Astrocyte (in vitro differentiated cells and primary cell): ENCODE measurements at regions not wholly inside any gene's neighbourhood (a gene's known extent, or its start where the extent isn't known, plus 50 kb on each side); places are given as distances from the start of the nearest gene placed in this dataset.
A peak's percentile ranks its signal among the peaks of the same experiment; 100 is the strongest.

Experiments
- DNase-seq: peaks from one replicate; pipeline ENCODE4 v3.0.0-alpha.2; 2010; ENCODE audit warnings: low read depth
- FAIRE-seq: peaks from 2 replicates; lab custom pipeline; 2011; peaks lifted over from hg19 to GRCh38; lab: Jason Lieb, UNC
- H2AFZ ChIP-seq: 2 replicates; pipeline ENCODE4 v1.6.0; 2012; ENCODE audit warnings: low read depth, low read length, inconsistent platforms
- H3K27ac ChIP-seq: 2 replicates; pipeline ENCODE4 v1.5.1; 2011; ENCODE audit warnings: low read depth, low read length, inconsistent platforms
- H3K27me3 ChIP-seq: 2 replicates; pipeline ENCODE4 v1.6.0; 2011; ENCODE audit warnings: low read length, inconsistent platforms; ENCODE audit not compliant: insufficient read depth
- H3K36me3 ChIP-seq: 2 replicates; pipeline ENCODE4 v1.5.1; 2011; ENCODE audit warnings: low read length, inconsistent platforms; ENCODE audit not compliant: insufficient read depth
- H3K4me1 ChIP-seq: 2 replicates; pipeline ENCODE4 v1.5.1; 2011; ENCODE audit warnings: low read length, inconsistent platforms; ENCODE audit not compliant: insufficient read depth
- H3K4me2 ChIP-seq: 2 replicates; pipeline ENCODE4 v1.6.0; 2012; ENCODE audit warnings: low read length, inconsistent platforms
- H3K4me3 ChIP-seq: 2 replicates; pipeline ENCODE4 v1.5.1; 2011; ENCODE audit warnings: low read depth, mild to moderate bottlenecking, low read length, inconsistent platforms; ENCODE audit not compliant: insufficient read depth
- H3K79me2 ChIP-seq: 2 replicates; pipeline ENCODE4 v1.6.0; 2012; ENCODE audit warnings: mild to moderate bottlenecking, low read length, inconsistent platforms; ENCODE audit not compliant: insufficient read depth
- H3K9ac ChIP-seq: 2 replicates; pipeline ENCODE4 v1.6.0; 2012; ENCODE audit warnings: mild to moderate bottlenecking, low read length, inconsistent platforms
- H3K9me3 ChIP-seq: 2 replicates; pipeline ENCODE4 v1.5.1; 2012; ENCODE audit warnings: low read depth, mild to moderate bottlenecking, low read length, inconsistent platforms; ENCODE audit not compliant: insufficient read depth
- H4K20me1 ChIP-seq: 2 replicates; pipeline ENCODE4 v1.6.0; 2012; ENCODE audit warnings: low read length, inconsistent platforms; ENCODE audit not compliant: insufficient read depth
- H3K27ac Mint-ChIP-seq: one replicate; pipeline ENCODE4 v1.8.0; 2021; ENCODE audit warnings: mild to moderate bottlenecking, mixed read lengths; ENCODE audit not compliant: unreplicated experiment
- H3K27me3 Mint-ChIP-seq: one replicate; pipeline ENCODE4 v1.8.0; 2021; ENCODE audit warnings: low read depth, mixed read lengths; ENCODE audit not compliant: unreplicated experiment
- H3K36me3 Mint-ChIP-seq: one replicate; pipeline ENCODE4 v1.8.0; 2021; ENCODE audit warnings: low read depth, mixed read lengths; ENCODE audit not compliant: unreplicated experiment
- H3K4me1 Mint-ChIP-seq: one replicate; pipeline ENCODE4 v1.8.0; 2021; ENCODE audit warnings: low read depth, mixed read lengths; ENCODE audit not compliant: unreplicated experiment
- H3K4me3 Mint-ChIP-seq: one replicate; pipeline ENCODE4 v1.8.0; 2021; ENCODE audit warnings: mild to moderate bottlenecking, moderate library complexity, mixed read lengths; ENCODE audit not compliant: unreplicated experiment
- H3K9me3 Mint-ChIP-seq: one replicate; pipeline ENCODE4 v1.8.0; 2021; ENCODE audit warnings: mild to moderate bottlenecking, mixed read lengths; ENCODE audit not compliant: unreplicated experiment
- EZH2 ChIP-seq: IDR thresholded peaks from 2 replicates; pipeline ENCODE4 v1.6.1; 2012; ENCODE audit warnings: mild to moderate bottlenecking, low read length, inconsistent platforms; ENCODE audit not compliant: insufficient read depth
- TF ChIP-seq, protein P1 (sequence below): IDR thresholded peaks from 2 replicates; pipeline ENCODE4 v1.5.1; 2011; ENCODE audit warnings: low read depth, mild to moderate bottlenecking, inconsistent platforms, low read length, moderate library complexity; ENCODE audit not compliant: insufficient read depth

DNA sequence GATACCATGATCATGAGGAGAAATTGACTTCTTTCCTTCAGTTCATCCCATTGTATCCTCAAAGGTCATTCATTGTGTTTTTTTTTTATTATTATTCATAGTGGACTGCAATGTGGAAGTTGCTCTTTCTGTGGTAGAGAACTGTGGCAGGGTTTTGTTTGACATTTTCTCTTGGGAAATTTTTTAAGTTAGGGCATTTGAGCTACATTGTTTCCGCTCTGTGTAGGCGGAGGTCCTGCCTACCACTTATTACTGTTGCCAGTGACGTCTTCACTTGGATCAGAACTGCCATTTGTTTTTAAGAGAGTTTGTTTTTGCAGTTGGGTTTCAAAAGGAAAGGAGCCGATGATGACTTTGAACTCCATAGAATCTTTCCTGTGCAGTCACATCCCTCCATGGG, 287.4 kb upstream of the FMN2 start:
- H3K79me2 ChIP-seq, result no peaks in the 10 kb centered on the region
- no peaks in the 10 kb centered on the region for H3K27me3 Mint-ChIP-seq
- H4K20me1 ChIP-seq, result no peaks in the 10 kb centered on the region
- H3K4me2 ChIP-seq, result no peak overlapping the region
- no peaks in the 10 kb centered on the region for H3K36me3 ChIP-seq
- H3K4me3 Mint-ChIP-seq, result no peak overlapping the region
- no peaks in the 10 kb centered on the region for H3K4me1 Mint-ChIP-seq
- FAIRE-seq, result no peak
- DNase-seq, result no peak
- no peak overlapping the region for H3K4me3 ChIP-seq
- H3K27ac ChIP-seq, result no peak overlapping the region
- no peaks in the 10 kb centered on the region for H3K36me3 Mint-ChIP-seq
- H3K9me3 ChIP-seq, result no peaks in the 10 kb centered on the region
- no peaks in the 10 kb centered on the region for H3K4me1 ChIP-seq
- no peak overlapping the region for H3K27ac Mint-ChIP-seq
- H2AFZ ChIP-seq, result no peak overlapping the region
- no peak overlapping the region for H3K9ac ChIP-seq
- H3K27me3 ChIP-seq, result no peaks in the 10 kb centered on the region
- TF ChIP-seq, protein P1, sequence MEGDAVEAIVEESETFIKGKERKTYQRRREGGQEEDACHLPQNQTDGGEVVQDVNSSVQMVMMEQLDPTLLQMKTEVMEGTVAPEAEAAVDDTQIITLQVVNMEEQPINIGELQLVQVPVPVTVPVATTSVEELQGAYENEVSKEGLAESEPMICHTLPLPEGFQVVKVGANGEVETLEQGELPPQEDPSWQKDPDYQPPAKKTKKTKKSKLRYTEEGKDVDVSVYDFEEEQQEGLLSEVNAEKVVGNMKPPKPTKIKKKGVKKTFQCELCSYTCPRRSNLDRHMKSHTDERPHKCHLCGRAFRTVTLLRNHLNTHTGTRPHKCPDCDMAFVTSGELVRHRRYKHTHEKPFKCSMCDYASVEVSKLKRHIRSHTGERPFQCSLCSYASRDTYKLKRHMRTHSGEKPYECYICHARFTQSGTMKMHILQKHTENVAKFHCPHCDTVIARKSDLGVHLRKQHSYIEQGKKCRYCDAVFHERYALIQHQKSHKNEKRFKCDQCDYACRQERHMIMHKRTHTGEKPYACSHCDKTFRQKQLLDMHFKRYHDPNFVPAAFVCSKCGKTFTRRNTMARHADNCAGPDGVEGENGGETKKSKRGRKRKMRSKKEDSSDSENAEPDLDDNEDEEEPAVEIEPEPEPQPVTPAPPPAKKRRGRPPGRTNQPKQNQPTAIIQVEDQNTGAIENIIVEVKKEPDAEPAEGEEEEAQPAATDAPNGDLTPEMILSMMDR, result no peak
- no peak for TF ChIP-seq EZH2
- H3K9me3 Mint-ChIP-seq, result no peaks in the 10 kb centered on the region

DNA sequence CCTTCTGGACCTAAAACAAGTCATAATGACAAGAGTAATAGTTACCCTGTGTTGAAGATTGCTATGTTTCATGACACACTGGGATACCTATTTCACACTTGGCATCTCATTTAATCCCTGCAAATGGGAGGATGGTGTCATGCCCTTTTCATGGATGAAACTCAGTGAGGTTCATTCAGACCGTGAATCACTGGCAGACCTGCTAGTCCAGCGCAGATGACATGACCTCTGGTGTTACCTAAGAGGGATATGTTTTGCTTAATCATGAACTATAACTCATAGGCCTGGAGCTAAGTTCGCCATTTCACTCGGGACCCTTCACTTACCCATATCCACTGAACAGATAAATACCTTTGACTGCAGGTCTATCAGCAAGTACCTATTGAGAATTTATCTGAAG, 286.6 kb upstream of the FMN2 start:
- no peak for TF ChIP-seq EZH2
- TF ChIP-seq, protein P1, result no peak
- Mint-ChIP-seq H3K36me3 (no peaks in the 10 kb centered on the region), H3K27me3 (no peaks in the 10 kb centered on the region), H3K9me3 (no peaks in the 10 kb centered on the region), H3K27ac (no peak overlapping the region), H3K4me1 (no peaks in the 10 kb centered on the region), H3K4me3 (no peak overlapping the region)
- H3K9ac ChIP-seq, result no peak overlapping the region
- no peak for DNase-seq
- no peak overlapping the region for H3K4me2 ChIP-seq
- no peaks in the 10 kb centered on the region for H4K20me1 ChIP-seq
- H2AFZ ChIP-seq, result no peak overlapping the region
- no peaks in the 10 kb centered on the region for H3K79me2 ChIP-seq
- H3K27me3 ChIP-seq, result no peaks in the 10 kb centered on the region
- H3K27ac ChIP-seq, result no peak overlapping the region
- no peaks in the 10 kb centered on the region for H3K9me3 ChIP-seq
- no peaks in the 10 kb centered on the region for H3K36me3 ChIP-seq
- H3K4me1 ChIP-seq, result peaks cover 3% of the 10 kb centered on the region
- H3K4me3 ChIP-seq, result no peak overlapping the region
- no peak for FAIRE-seq

DNA sequence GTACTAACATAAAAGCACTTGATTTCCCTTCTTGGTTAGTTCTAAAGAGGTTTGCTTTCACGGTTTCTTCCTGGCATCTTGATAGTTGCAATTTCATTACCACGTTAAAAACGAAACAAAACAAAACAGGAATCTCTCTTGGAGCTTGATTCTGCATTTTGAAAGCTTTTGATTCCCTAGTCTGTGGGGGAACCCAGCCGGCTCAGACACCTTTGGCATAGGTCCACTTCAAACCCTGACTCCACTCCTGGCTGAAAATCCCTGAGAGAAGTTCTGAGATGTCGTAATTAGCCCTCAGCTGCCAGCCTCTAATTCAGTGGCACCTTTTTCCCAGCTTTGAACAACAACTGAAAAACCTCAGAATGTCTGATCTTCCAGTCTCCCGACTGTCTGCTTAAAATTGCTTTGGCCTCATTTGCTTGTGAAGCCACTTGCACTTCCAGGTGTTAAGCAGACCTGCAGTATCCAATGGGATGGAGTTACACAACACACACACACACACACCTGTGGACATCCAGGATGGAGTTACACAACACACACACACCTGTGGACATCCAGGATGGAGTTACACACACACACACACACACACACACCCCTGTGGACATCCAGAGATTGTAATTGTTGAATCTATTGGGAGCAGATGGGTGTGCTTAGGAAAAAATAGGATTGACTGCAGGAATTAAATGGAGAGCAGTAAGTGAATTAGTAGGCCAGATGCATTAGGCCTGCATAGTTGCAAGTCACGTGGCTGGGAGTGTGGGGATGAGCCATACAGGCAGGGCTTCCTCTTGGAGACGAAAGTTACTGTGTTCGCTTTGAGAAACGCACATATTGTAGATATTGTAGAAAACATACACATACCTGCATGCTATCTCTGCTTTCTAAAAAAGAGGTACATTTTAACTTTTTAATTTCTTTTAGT, 285.6 kb upstream of the FMN2 start:
- H3K4me1 ChIP-seq, result peaks cover 4% of the 10 kb centered on the region
- Mint-ChIP-seq H3K27me3 (no peaks in the 10 kb centered on the region), H3K36me3 (no peaks in the 10 kb centered on the region), H3K4me1 (peaks cover 3% of the 10 kb centered on the region), H3K27ac (no peak overlapping the region), H3K9me3 (no peaks in the 10 kb centered on the region), H3K4me3 (no peak overlapping the region)
- H2AFZ ChIP-seq, result no peak overlapping the region
- H3K79me2 ChIP-seq, result no peaks in the 10 kb centered on the region
- DNase-seq, result no peak
- H3K27me3 ChIP-seq, result no peaks in the 10 kb centered on the region
- H3K4me2 ChIP-seq, result peak overlapping the region; percentile 50
- H4K20me1 ChIP-seq, result no peaks in the 10 kb centered on the region
- TF ChIP-seq, protein P1, result no peak
- no peak for TF ChIP-seq EZH2
- H3K4me3 ChIP-seq, result no peak overlapping the region
- no peak overlapping the region for H3K9ac ChIP-seq
- no peak overlapping the region for H3K27ac ChIP-seq
- no peak for FAIRE-seq
- H3K9me3 ChIP-seq, result no peaks in the 10 kb centered on the region
- no peaks in the 10 kb centered on the region for H3K36me3 ChIP-seq
